GM18505 (cell line): ENCODE measurements at regions not wholly inside any gene's neighbourhood (a gene's known extent, or its start where the extent isn't known, plus 50 kb on each side); places are given as distances from the start of the nearest gene placed in this dataset.

Source experiments
- ATAC-seq: cut with Tn5 transposase; IDR thresholded peaks from one replicate; pipeline ENCODE4 v1.9.1; 2021; ENCODE audit not compliant: unreplicated experiment
- POLR2A ChIP-seq: IDR thresholded peaks from 4 replicates; pipeline ENCODE4 v1.6.1; 2011; ENCODE audit warnings: borderline replicate concordance; ENCODE audit not compliant: insufficient read depth, insufficient read length; ENCODE audit errors: extremely low read depth

DNA sequence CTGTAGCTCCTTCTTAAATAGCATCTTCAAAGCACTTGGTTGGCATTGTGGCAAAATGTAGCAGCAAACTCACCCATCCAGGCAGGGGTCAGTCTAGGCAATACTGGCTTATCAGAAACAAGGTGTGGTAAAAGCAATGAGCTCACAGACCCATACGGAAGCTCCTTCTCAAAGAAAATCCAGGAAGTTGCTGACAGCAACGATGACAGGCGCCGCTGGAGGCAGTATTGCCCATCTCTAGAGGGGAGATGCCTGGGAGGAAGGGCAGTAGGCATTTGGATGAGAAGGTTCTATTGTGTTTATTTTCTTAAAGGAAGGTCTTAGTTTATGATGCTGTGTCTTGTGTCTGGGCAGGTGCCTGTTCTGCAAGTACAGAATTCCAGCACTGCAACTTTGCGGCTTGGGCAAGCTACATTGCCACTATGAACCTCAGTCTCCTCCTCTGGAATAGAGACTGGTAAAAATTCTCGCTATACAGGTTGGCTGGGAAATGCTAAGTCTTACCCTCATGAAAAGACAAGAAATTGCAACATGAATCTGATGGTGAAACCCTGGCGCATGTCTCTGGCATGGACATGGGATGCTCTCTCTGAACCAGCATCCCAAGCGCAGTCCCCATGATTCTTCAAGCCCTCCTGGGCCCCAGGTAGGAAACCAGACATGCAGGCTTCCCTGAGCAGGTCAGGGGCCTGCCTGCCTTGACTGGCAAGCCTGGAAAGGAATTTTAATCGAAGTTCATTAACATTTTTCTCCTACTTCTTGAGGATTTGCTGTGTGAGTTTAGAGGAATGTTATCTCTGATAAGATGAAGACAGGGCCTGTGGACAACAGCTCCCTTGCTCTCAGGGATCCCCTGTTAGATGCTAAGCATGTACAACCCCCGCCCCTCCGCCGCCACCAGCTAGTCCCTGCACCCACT is 156.0 kb downstream of the TFCP2L1 start:
- TF ChIP-seq POLR2A = no peak
- ATAC-seq = peak; percentile 76

DNA sequence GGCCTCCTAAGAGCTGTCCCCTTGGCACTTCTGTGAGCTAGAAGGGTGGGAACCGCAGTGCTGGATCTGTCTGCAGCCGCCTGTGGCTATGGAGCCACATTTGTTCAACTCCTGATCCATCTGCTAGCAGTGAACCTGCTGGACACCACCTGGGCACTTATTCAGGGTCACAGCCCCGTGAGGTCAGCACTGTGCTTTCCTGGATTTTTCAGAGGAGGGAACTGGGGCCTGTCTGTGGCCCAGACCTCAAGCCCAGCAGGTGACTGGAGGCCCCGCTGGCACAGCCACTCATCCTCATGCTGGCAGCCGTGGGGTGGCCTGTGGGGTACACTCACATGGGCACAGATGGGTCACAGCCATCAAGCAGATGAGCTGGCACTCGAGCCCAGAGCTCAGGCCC is 155.3 kb downstream of the TFCP2L1 start:
- ATAC-seq = no peak
- no peak for TF ChIP-seq POLR2A

DNA sequence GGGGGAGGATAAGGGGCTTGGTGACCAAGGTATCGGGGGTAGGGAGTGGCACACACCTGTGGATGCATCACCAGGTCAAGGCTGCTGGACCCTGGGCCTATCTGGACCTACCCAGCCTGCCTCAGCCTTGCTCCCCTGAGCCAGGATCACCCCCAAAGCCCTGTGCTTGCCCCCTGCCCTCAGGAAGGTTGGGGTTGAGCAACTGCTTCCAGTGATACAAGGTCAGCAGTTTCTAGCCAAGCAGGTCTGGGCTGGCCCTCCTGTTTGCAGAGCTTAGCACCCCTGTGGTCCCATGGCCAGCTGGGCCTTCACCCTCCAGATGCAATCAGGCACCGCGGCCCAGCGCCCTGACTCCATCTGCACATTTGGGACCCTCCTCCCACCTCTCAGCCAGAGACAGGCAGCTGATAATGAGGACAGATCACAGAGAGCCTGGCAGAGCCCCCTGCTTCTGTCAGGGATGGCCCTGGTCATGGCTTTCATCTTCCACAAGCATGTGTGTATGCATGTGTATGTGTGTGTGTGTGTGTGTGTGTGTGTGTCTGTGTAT is 154.6 kb downstream of the TFCP2L1 start:
- ATAC-seq = no peak
- TF ChIP-seq POLR2A = no peak

DNA sequence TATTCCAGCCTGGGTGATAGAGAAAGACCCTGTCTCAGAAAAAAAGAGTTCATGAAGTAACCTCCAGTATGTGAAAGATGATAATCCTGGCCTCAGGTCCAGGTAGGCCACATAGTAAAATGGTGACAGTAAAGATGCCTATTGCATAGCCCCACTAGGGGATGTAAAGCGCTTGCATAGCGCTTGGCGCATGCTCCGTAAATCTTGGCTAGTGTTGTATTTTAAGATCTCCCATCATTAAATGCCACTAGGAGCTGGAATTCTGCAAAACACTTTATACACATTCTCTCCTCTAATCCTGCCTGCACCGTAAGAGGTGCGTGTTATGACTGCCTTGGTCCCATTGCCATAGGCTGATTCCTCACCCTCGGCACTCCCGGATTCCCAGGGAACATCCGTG is 153.6 kb downstream of the TFCP2L1 start:
- ATAC-seq = no peak
- TF ChIP-seq POLR2A = no peak

DNA sequence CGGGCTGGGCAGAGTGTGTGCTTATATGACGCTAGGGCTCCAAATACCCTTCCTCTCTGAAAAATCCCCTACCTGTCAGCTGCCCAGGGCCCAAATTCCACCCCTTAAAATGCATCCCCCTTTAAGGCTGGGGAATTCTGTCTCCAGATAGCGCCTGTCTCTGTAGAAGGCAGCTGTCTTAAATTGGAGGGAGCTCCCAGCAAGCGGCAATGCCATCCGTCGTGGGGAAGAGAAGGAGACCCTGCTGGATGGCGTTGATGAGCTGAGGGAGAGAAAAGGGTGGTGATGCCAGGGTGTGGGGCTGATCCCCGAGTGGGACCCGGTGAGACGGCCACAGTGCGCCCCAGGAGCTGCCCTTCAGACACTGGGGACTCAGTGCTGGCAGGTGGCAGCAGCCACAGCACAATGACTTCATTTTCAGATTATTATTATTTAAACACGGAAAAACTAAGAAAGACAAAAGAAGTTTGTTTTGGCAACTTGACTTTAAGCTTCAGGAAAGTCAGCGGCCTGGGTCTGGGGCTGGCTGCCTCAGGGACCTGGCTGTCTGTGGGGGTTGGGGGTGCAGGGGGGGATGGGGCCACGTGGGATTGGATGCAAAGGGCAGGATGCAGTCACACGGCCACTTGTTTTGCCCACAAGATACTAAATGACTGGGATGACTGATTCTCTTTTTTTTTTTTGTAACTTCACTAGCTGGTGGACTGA is 152.8 kb downstream of the TFCP2L1 start:
- no peak for TF ChIP-seq POLR2A
- ATAC-seq = no peak

DNA sequence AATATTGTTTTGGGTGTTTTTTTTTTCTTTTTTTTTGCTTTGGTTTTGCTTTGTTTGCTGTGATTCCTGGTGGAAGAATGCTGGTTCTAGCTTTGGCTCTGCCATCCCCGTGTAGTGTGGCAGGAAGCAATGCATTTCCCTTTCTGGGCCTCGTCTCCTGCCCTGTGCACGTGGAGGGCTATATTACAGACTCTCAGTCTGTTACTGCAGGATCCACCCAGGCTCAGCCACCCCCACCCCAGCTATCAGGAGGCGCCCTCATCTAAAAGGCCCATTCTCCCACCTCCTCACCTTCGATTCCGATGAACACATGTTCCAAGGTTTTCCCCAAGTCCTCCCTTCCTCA is 152.3 kb downstream of the TFCP2L1 start:
- no peak for ATAC-seq
- TF ChIP-seq POLR2A = no peak

DNA sequence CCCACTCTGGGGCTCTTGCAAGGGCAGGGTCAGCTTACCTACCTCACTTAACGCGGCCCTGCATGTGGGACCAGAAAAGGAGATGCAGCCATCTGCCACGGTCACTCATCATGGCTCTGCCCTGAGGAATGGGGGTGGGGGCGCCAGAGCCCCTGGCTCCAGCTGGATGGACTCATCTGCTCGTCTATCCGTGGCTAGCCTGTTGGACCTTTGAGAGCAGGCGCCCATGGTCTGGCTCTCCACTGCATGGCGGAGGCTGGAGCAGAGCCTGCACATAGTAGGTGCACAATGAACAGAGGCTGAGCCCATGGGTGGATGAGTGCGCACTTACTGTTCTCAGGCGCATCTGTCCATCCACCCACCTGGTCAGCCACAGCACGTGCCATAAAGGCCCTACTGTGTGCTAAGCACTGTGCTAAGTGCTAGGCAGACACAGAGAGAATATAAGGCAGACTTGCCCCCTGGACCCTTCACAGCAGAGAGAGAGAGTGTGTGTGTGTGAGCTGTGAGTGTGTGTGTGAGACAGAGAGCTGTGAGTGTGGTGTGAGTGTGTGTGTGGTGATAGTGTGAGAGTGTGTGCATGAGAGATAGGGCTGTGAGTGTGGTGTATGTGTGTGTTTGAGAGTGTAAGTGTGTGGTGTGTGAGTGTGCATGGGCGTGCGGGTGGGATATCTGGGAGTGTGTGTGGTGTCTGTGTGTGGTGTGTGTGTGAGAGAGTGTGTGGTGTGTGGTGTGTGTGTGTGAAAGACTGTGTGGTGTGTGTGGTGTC is 151.3 kb downstream of the TFCP2L1 start:
- no peak for ATAC-seq
- no peak for TF ChIP-seq POLR2A

DNA sequence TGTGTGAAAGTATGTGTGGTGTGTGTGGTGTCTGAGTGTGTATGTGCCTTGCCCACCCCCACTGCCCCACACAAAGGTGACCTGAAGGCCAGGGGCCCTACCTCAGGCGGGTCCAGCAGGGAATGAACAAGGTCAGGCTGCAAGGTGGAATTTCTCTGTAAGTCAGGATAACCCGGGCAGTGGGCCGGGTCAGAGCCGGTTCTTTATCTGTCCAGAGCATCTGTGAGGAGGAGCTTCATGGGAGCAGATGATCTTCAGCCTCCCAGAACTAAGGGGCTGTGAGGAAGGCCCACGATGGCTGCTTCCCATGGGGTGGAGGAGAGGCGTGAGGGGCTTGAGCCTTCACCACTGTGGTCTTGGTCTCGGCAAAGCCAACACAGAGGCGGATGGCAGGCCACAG is 150.3 kb downstream of the TFCP2L1 start:
- ATAC-seq = no peak
- no peak for TF ChIP-seq POLR2A

DNA sequence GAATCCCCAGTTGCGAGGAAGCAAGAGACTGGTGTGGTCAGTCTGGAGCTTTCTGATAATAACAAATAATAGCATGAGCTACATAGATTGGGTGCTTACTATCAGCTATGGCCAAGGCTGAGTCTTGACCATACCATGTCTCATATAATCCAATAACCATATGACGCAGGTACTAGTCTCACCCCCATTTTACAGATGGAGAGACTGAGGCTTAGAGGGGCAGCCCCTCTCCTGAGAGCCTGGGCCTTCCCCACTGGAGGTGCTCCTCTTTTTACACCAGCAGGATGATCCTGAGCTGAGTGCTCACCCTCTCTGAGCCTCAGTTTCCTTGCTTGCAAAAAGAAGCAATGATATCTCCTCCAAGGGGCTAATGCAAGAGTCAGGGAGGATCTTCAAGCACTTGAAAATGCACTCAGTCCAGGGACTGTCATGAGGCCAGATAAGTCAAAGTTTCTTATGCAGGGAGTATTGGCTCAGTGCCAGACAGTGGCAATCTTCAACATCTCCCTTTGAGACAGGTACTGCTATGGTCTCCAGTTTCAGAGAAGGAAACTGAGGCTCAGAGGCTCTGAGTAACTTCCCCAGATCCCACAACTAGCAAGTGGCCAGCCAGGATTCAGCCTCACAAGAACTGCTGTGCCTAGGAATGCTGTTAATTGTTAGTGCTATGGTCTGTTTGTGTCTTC is 149.7 kb downstream of the TFCP2L1 start:
- no peak for ATAC-seq
- no peak for TF ChIP-seq POLR2A

DNA sequence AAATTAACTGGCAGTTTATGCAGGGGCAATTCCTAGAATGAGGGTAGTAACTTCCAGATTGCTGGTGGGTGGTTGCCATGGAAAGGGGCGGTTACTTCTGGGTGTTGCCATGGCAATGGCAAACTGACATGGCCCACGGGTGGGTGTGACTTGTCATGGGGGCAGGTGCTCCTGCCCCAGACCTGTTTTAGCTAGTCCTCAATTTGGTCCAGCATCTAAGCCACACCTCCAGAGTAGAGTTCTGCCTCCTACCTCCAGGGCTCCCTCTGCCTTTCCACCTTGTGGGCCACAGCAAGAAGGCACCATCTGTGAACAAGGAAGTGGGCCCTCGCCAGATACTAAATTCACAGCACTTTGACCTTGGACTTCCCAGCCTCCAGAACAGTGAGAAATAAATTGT is 148.7 kb downstream of the TFCP2L1 start:
- no peak for TF ChIP-seq POLR2A
- ATAC-seq = no peak

DNA sequence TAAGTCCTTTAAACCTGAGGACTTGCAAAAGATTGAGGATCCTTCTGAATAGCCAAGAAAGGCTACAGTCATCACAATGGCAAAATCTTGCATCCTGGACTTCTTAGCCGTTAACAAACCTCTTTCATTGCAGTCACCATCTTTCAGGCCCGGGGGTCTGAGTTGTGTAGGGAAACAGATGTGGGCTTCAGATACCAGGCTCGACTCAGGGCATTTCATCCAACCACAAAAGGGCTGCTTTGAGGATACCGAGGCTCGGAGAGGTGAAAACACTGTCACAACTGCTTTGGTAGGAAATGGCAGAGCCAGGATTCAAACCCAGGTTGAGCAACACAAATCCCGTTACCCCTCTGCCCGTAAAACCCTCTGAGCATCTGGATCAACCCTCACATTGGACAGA is 147.4 kb downstream of the TFCP2L1 start:
- no peak for TF ChIP-seq POLR2A
- ATAC-seq = no peak

DNA sequence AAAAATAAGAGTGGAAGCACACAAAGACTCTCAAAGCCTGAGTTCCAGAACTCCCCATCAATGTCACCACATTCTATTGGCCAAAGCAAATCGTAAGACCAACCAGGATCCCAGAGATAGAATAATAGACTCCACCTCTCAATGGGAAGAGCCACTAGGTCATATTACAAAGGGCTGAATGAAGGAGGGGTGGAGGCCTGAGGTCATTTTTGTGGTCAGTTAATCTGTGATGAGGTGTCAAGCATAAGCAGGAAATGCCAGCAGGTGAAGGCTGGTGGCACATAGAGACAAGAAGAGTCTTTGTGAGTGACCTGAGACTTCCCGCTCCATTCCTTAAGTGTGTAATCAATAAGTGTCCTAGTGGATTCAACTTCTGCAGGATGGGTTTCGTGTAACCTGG is 144.3 kb downstream of the TFCP2L1 start:
- TF ChIP-seq POLR2A = no peak
- ATAC-seq = no peak

DNA sequence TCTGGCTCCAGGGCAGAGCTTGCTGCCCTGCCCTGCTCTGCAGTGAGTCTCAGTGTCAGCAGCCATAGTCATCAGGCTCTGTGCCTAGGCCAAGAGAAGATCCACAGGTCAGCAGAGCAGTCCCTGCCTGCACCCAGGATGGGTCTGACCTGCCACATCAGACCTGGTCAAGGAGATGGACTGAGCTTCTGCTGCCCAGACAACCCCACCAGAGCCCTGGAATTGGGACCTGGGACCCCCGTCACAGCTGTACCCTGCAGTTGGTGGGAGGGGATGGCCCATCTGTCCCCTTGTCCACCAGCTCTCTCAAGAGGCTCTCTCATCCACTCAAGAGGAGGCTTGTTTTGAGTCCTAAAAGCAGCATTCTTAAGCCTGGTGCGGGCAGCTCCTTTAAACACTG is 142.6 kb downstream of the TFCP2L1 start:
- TF ChIP-seq POLR2A = no peak
- no peak for ATAC-seq
